HG03442 (cell line): ENCODE measurements at regions not wholly inside any gene's neighbourhood (a gene's known extent, or its start where the extent isn't known, plus 50 kb on each side); places are given as distances from the start of the nearest gene placed in this dataset.

ENCODE experiments used
- ATAC-seq: cut with Tn5 transposase; IDR thresholded peaks from one replicate; pipeline ENCODE4 v1.9.1; 2021; ENCODE audit warnings: mild to moderate bottlenecking, moderate library complexity; ENCODE audit not compliant: unreplicated experiment

DNA sequence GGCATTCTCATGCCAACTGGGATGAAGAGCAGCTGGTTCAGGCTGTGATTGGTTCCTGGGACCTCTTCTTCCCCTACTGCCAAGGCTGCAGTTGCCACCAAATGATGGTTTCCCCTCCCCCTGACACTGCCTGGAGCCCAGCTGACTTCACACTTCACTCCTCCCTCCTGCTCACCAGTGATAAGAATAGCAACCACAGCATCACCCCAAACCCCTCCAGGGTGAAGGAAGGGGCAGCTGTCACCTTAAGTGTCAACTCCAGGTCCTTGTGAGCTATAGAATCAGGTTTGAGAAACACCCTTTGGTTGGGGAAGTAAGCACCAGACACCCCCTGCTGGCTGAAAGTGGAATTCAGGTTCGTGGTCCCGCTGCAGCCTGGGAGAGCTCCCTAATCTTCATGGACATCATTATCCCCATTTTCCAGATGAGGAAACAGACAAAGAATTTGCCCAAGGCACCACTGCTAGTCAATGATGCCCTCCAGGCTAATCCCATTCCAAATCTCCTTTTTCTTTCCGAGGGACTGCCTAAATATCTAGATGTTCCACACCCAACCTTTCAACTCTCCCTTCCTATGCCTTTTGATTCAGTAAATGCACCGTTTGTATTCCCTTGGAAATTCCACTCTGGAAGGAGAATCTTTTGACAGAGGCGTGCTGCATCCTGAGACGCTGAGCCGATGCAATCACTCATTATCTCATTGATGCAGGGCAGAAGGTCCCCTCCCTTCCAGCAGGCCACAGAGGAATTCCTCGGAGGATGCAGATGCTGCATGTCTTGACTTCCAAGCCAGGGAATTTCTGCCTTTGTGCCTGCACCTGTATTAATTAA, 50.6 kb upstream of the UQCRFS1 start:
- no peak for ATAC-seq

GRCh38 chr19:29264897-29265296, 51.9 kb upstream of the UQCRFS1 start:
- no peak for ATAC-seq

- ATAC-seq: no peak
Measured at GRCh38 chr19:29265436-29265835, 52.5 kb upstream of the UQCRFS1 start.

- no peak for ATAC-seq
Measured at GRCh38 chr19:29266001-29266400, 53.0 kb upstream of the UQCRFS1 start.

DNA sequence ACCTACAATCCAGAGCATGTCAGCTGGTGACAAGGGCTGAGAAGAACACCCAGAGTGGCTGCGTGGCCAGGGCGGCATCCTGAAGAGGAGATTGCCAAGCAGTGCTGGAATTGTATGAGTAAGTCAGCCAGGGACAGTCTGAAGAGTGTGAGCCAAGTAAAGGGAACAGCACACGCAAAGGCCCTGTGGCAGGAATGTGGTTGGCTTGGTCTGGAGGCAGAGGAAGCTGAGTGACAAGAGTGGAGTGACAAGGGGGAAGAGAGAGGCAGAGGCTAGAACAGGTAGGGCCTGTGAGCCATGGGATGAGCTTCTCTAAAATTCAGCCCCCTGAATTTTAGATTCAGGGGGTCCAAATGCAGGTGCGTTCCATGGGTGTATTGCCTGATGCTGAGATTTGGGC, 53.7 kb upstream of the UQCRFS1 start:
- no peak for ATAC-seq

DNA sequence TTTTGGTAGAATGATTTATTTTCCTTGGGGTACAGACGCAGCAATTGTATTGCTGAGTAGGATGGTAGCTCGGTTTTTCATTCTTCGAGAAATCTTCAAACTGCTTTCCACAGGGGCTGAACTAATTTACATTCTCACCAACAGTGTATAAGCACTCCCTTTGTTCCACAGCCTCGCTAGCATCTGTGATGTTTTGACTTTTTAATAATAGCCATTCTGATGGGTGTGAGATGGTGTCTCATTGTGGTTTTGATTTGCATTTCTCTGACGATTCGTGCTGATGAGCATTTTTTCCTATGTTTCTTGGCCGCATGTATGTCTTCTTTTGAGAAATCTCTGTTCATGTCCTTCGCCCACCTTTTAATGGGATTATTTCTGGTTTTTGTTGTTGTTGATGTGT, 54.8 kb upstream of the UQCRFS1 start:
- no peak for ATAC-seq

- no peak for ATAC-seq
Measured at GRCh38 chr19:29268103-29268502, 55.2 kb upstream of the UQCRFS1 start.

DNA sequence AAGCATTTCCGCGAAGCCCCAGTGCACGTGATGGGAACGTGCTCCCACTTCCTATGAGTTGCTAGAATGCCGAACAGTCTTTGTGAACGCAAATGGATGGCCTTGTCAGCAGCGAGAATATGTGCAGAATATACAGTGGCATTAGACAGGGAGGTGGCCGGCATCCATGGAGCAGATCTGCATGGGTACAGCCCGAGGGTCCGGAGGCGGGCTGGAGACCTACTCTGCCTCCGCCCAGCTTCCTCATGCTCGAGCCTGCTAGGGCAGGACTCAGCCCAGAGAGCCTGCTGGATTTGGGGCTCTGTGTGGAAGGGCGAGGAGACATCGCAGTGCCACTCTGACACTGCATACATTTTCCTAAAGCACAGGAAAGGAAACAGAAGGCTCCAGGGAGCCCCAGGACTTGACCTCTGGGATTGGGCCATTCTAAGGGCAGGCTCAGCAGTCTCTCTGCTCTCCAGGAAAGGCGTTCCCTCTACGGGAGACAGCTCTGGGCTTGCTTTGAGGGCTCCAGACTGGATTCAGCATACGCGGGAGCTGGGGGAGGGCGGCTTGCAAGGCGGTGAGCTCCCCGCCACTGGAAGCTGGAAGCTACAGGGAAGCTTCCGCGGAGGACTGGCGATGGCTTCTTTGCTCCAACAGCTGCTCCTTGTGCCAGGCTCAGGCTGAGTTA, 55.9 kb upstream of the UQCRFS1 start:
- no peak for ATAC-seq

DNA sequence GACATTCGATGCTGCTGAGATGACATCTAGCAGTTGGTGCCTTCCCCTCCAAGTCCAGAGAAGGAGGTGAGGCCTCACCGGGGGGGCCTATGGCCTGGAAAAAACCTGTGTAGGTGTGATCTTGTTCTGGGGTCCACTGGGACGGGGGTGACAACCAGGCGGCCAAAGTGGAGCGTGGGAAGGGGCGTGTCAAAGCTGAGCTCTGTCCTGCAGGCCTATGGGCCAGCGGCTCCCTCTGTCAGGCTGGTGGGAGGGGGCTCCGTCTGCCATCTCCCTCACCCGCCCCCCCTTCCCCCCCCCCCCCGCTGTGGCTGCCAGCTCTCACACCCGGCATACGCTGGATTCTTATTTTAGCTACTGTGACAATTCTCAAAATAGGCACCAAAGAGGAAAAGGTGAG, 56.7 kb upstream of the UQCRFS1 start:
- no peak for ATAC-seq

DNA sequence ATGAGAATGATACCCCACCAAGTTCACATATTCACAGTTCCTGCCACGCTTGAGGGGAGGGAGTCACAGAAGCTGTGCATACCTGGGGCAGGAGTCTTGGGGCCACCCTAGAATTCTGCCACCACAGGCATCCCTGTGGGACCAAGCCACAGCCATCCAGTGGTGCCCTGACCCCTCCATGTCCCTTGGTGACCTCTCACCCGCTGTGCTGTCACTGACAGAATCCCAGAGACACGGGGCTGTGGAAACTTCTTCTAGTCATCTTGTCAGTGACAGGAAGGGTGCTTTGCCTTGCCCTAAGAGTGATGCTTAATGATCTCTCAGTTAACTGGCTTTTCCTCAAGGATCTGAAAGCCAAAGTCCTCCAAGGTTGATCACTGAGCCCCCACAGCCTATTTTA, 58.4 kb upstream of the UQCRFS1 start:
- ATAC-seq: no peak

GRCh38 chr19:29271911-29272310, 59.0 kb upstream of the UQCRFS1 start:
- no peak for ATAC-seq

GRCh38 chr19:29273000-29273640, 60.2 kb upstream of the UQCRFS1 start:
- no peak for ATAC-seq

- ATAC-seq: no peak
Measured at GRCh38 chr19:29275266-29275665, 62.3 kb upstream of the UQCRFS1 start.

GRCh38 chr19:29277102-29277501, 64.2 kb upstream of the UQCRFS1 start:
- ATAC-seq: peak; percentile 99

DNA sequence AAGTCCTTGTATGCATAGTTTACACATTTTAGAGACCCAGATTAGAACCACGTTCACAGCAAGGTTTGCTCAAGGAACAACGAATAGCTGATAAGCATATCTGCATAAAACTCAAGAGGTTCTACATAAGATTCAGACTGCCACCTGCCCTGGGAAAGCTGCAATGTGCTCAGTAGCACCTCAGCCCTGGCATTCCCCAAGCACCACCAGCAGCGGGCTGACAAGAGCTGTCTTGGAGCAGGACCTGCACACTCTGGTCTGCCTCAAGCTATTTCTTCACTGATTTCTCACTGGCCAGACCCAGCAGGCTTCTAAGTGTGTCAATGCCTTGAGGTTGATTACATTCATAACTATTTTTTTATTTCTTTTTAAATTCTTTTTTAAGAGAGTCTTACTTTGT, 65.8 kb upstream of the UQCRFS1 start:
- no peak for ATAC-seq

DNA sequence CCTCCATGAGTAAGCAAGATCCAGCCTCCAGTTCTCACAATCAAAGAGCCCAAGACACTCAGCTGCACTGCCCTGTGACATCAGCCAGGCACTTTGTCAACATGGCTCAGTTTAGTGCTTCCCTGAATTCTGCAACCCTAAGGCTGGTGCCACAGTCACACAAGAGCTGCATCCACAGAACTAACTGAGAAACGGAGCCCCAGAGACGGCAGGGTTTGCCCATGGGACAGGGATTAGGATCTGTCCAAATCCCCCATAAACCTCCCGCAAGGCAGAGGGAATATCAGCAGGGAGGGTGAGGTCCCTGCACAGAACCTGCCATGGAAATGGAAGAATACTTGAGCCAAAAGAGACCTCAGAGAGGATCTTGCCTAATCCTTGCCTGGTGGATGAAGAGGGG, 70.4 kb upstream of the UQCRFS1 start:
- ATAC-seq: no peak

- ATAC-seq: no peak
Measured at GRCh38 chr19:29285187-29285687, 72.3 kb upstream of the UQCRFS1 start.

DNA sequence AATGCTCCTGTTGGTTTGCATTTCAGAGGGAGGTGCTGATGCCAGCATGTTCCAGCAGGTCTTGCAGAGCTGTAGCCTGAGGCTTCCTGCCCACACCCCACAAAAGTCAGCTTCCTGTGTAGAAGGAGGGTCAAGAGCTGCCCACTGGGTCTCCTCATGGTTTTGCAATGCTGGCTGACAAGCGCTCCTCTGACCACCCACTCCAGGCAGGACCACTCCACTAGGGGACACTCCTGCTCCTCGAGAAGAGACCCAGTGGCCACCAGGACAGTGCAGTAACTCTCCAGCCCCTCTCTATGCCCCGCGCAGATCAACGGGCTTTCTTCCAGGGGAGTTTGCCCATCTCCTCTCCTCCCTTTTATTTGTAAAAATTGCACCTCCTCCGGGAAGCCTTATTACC, 72.9 kb upstream of the UQCRFS1 start:
- ATAC-seq: no peak

DNA sequence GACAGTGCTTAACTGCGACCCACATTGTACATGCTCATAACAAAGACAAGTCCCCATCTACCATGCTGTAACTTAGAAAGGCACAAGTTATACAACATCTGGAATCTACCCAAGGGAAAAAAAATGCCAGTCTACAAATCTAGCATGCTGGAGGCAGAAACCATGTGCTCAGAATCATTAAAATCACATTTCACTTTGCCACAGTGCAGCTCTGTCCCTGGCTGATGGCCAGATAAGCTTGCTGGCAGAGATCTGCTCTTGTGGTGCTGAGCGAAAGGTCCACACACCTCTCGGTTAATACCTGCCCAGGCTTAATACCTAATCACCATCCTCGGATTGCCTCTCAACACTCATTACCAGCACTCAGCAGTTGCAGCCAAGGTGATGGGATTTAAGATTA, 74.1 kb upstream of the UQCRFS1 start:
- ATAC-seq: no peak

- no peak for ATAC-seq
Measured at GRCh38 chr19:29288256-29288655, 75.3 kb upstream of the UQCRFS1 start.

- ATAC-seq: no peak
Measured at GRCh38 chr19:29289020-29289419, 76.1 kb upstream of the UQCRFS1 start.

DNA sequence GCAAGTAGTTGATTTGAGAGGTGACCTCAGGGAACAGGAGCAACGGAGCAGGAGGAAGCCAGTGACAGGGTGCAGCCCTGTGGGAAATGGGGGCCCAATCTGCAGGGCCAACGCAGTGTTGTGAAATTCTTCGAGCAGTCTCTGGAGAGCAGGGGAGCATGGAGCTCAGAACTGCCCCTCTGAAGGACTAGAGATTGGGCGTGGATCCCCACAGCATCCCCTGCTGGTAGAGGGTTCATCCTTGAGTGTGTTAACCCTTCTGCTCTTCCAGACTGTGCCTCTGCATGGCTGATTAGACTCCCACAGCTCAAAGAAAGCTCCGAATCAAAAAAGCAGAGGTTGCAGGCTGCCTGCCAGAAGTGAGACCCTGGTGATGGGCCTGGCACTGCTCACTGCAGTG, 77.9 kb upstream of the UQCRFS1 start:
- no peak for ATAC-seq
